ENCODE measurements at regions not wholly inside any gene's neighbourhood (a gene's known extent, or its start where the extent isn't known, plus 50 kb on each side); places are given as distances from the start of the nearest gene placed in this dataset.
"Not testable (repeated sequence)": the region's sequence is repeated elsewhere in the genome, so short reads cannot be mapped to it uniquely, and the experiment has no call there.

DNA sequence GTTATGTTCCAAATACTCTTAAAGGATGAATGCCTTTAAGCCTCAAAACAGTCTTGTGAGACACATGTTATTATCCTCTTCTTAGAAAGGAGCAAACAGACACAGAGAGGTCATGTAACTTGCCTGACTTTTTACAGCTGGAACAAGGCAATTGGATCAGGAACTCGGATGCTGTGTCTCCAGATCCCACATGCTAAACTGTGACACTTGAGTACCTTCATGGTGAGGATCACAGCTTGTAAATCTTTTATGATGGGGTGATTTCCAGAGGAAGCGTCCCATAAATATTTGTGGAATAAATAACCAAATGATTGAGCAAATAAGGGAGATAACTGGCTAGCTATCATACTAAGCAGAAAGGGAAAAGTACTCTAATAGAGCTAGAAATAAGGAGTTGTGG is 171.2 kb downstream of the C11orf91 start:
- intact Hi-C loops (cut with DNase I; ENCODE audit: low total_unique reads), result no loop called here
- Histone ChIP-seq H3K9me3 (peaks cover 0 to 34% (median 23%) of the 10 kb centered on the region in 8 donors), H3K4me1 (no peaks in the 10 kb centered on the region), H3K4me3 (no peak overlapping the region), H3K36me3 (no peaks in the 10 kb centered on the region), H3K27ac (no peak overlapping the region), H3K27me3 (replicated peaks in 1 of 7) (peaks cover 0 to 22% (median 0%) of the 10 kb centered on the region in 7 donors)
- whole genome bisulfite sequencing, 5 donors, result 49 to 75% (median 67%) methylated on average over 2 of the region's 2 CpGs
- TF ChIP-seq, protein P1, sequence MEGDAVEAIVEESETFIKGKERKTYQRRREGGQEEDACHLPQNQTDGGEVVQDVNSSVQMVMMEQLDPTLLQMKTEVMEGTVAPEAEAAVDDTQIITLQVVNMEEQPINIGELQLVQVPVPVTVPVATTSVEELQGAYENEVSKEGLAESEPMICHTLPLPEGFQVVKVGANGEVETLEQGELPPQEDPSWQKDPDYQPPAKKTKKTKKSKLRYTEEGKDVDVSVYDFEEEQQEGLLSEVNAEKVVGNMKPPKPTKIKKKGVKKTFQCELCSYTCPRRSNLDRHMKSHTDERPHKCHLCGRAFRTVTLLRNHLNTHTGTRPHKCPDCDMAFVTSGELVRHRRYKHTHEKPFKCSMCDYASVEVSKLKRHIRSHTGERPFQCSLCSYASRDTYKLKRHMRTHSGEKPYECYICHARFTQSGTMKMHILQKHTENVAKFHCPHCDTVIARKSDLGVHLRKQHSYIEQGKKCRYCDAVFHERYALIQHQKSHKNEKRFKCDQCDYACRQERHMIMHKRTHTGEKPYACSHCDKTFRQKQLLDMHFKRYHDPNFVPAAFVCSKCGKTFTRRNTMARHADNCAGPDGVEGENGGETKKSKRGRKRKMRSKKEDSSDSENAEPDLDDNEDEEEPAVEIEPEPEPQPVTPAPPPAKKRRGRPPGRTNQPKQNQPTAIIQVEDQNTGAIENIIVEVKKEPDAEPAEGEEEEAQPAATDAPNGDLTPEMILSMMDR (IDR thresholded peaks at IDR 0.05 in 8 of 11, conservative IDR thresholded peaks at IDR 0.05 in 3 of 11), result no peak
- no peak for TF ChIP-seq POLR2A (IDR thresholded peaks at IDR 0.05)
- TF ChIP-seq POLR2AphosphoS5 (IDR thresholded peaks at IDR 0.05), result no peak
- DNase-seq, result no peak

DNA sequence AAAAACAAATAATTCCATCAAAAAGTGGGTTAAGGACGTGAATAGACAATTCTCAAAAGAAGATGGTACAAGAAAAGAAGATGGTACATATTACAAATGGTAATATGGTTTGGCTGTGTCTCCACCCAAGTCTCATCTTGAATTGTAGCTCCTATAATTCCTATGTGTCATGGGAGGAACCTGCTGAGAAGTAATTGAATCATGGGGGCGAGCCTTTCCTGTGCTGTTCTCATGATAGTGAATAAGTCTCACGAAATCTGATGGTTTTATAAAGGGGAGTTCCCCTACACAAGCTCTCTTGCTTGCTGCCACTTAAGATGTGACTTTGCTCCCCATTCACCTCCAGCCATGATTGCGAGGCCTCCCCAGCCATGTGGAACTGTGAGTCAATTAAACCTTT is 172.9 kb downstream of the C11orf91 start:
- H3K36me3 ChIP-seq; H3K27ac ChIP-seq; DNase-seq; H3K4me1 ChIP-seq; intact Hi-C loops (cut with DNase I; ENCODE audit: low total_unique reads); H3K4me3 ChIP-seq: not testable (repeated sequence)
- H3K27me3 ChIP-seq (replicated peaks in 1 of 7), result peaks cover 0 to 22% (median 0%) of the 10 kb centered on the region in 7 donors
- H3K9me3 ChIP-seq, result peaks cover 0 to 34% (median 23%) of the 10 kb centered on the region in 8 donors
- 80 to 90% (median 84%) methylated on average over 4 of the region's 4 CpGs for WGBS, 5 donors

DNA sequence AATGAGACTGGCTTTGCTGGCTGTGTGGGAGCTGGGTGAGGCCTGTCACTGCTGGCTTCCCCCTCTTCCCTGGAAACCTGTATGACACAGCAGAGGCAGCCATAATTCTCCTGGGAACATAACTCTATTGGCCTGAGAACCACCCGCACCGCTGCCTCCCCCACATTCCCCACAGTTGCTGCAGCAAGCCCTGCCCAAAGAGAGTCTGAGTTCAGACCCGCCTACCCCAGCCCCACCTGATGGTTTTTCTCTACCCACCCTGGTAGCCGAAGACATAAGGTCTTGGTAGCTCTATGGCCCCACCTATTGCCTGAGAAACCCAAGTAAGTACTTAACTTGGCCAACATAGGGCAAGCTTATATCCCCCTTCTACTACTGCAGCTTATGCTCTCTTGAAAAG is 174.8 kb downstream of the C11orf91 start:
- WGBS, 5 donors, result 66 to 87% (median 85%) methylated on average over 4 of the region's 4 CpGs
- Histone ChIP-seq H3K27me3 (replicated peaks in 1 of 7) (peaks cover 0 to 22% (median 0%) of the 10 kb centered on the region in 7 donors), H3K9me3 (peaks cover 0 to 34% (median 23%) of the 10 kb centered on the region in 8 donors), H3K4me1 (no peaks in the 10 kb centered on the region), H3K36me3 (no peaks in the 10 kb centered on the region), H3K4me3 (no peak overlapping the region), H3K27ac (no peak overlapping the region)
- no peak for DNase-seq
- intact Hi-C loops (cut with DNase I; ENCODE audit: low total_unique reads), result no loop called here
- TF ChIP-seq POLR2AphosphoS5 (IDR thresholded peaks at IDR 0.05) (no peak), POLR2A (IDR thresholded peaks at IDR 0.05) (no peak)
- TF ChIP-seq, protein P1 (IDR thresholded peaks at IDR 0.05 in 8 of 11, conservative IDR thresholded peaks at IDR 0.05 in 3 of 11), result no peak

DNA sequence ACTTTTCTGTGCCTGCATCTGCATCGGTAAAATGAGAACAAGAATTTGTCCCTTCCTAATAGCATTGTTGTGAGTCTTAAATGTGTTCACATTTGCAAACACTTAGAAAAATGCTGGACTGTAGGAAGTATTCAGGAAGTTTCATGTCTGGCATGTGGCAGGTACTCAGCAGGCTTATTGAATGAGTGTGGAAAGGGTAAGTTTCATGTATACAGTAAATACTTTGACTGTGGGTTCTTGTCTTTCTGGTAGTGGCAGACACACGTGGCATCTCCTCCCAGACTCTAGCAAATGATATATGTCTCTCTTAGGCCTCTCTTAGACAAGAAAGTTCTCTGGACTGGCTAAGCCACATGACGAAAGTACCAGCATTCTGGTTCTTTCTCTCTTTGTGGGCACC is 179.2 kb downstream of the C11orf91 start:
- TF ChIP-seq, protein P1 (IDR thresholded peaks at IDR 0.05 in 8 of 11, conservative IDR thresholded peaks at IDR 0.05 in 3 of 11), result no peak
- TF ChIP-seq POLR2AphosphoS5 (IDR thresholded peaks at IDR 0.05), result no peak
- no peak for TF ChIP-seq POLR2A (IDR thresholded peaks at IDR 0.05)
- peaks cover 0 to 24% (median 0%) of the 10 kb centered on the region in 7 donors for H3K27me3 ChIP-seq (replicated peaks in 1 of 7)
- no peak overlapping the region for H3K27ac ChIP-seq
- H3K9me3 ChIP-seq, result peaks cover 0 to 7% (median 3%) of the 10 kb centered on the region in 8 donors
- no peaks in the 10 kb centered on the region for H3K36me3 ChIP-seq
- intact Hi-C loops (cut with DNase I; ENCODE audit: low total_unique reads), result no loop called here
- no peaks in the 10 kb centered on the region for H3K4me1 ChIP-seq
- no peak overlapping the region for H3K4me3 ChIP-seq
- no peak for DNase-seq
- WGBS, 5 donors, result 65 to 79% (median 75%) methylated on average over 3 of the region's 3 CpGs

DNA sequence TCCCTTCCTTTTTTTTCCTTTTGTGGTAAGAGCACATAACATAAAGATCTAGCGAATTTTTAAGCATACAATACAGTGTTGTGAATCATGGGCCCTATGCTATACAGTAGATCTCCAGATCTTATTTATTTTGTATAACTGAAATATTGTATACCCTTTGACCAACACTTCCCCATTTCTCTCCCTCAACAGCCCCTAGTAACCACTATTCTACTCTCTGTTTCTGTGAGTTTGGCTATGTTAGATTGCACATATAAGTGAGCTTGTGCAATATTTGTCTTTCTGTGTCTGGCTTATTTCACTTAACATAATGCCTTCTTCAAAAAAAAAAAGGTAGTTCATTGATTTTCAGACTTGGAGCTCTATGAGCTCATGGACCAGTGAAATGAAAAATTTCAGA is 180.5 kb downstream of the C11orf91 start:
- no peak for TF ChIP-seq POLR2AphosphoS5 (IDR thresholded peaks at IDR 0.05)
- TF ChIP-seq, protein P1 (IDR thresholded peaks at IDR 0.05 in 8 of 11, conservative IDR thresholded peaks at IDR 0.05 in 3 of 11), result no peak
- no peak for TF ChIP-seq POLR2A (IDR thresholded peaks at IDR 0.05)
- Histone ChIP-seq H3K9me3 (no peaks in the 10 kb centered on the region), H3K36me3 (no peaks in the 10 kb centered on the region), H3K4me3 (no peak overlapping the region), H3K27ac (no peak overlapping the region), H3K4me1 (no peaks in the 10 kb centered on the region), H3K27me3 (replicated peaks in 1 of 7) (peaks cover 0 to 12% (median 0%) of the 10 kb centered on the region in 7 donors)
- 0 to 92% (median 2%) methylated on average over 1 of the region's 1 CpG for WGBS, 5 donors
- intact Hi-C loops (cut with DNase I; ENCODE audit: low total_unique reads), result no loop called here
- DNase-seq, result no peak

All from spleen (tissue), 11 donors.